ENCODE measurements at regions not wholly inside any gene's neighbourhood (a gene's known extent, or its start where the extent isn't known, plus 50 kb on each side); places are given as distances from the start of the nearest gene placed in this dataset.
"Not testable (repeated sequence)": the region's sequence is repeated elsewhere in the genome, so short reads cannot be mapped to it uniquely, and the experiment has no call there.

DNA sequence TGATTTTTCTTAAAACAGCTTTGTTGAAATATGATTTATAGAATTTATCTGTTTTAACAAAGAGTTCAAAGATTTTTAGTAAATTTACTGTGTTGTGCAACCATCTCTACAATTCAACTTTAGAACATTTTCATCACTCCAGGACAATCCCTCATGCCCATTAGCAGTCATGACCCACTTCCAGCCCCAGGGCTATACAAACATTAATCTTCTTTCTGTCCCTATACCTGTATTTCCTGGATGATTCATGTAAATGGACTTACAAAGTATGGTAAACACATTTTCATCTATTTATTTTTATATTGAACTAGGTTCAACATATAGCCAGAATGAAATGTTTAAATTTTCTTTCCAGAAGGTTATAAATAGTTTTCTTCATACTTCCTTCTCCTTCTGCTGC, 127.8 kb upstream of the CCDC180 start:
- DNase-seq (ENCODE audit: low read depth) = no peak

DNA sequence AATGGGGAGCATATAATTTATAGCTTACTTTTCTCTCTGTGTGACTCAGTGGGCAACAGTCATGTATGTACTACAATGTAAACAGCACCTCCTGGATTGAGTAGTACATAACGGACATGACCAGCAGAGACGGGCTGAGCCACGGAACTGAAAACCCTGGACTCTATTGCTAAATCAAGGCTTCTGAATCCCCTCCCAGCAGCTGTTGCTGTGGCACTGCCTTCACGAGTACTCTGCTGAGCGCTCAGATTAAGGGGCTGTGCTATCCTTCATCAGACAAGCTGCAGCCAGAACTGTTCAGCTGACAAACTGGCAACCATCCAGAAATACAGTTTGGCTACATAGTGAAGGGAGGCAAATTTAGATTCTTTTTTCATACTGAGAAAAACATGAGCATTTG, 131.3 kb upstream of the CCDC180 start:
- DNase-seq (ENCODE audit: low read depth) = peak; percentile 0

DNA sequence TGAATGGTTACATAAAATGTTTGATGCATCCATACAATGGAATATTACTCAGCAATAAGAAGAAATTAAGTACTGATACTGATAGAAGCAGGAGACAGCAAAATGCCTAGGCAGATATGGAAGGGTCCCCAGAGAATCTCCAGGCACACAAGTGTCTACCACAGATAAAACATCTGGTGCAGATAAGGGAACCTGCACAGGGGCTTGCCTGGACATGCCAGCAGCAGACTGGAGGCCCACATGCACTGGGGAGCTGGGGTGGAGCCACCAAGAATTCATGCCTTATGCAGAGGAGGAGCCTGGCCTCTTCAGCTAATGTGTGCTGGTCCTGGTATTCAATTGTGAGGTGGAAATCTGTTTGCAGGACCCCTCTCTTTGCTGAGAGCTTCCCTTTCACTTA, 129.2 kb upstream of the CTSV start:
- DNase-seq (ENCODE audit: low read depth) = not testable (repeated sequence)

DNA sequence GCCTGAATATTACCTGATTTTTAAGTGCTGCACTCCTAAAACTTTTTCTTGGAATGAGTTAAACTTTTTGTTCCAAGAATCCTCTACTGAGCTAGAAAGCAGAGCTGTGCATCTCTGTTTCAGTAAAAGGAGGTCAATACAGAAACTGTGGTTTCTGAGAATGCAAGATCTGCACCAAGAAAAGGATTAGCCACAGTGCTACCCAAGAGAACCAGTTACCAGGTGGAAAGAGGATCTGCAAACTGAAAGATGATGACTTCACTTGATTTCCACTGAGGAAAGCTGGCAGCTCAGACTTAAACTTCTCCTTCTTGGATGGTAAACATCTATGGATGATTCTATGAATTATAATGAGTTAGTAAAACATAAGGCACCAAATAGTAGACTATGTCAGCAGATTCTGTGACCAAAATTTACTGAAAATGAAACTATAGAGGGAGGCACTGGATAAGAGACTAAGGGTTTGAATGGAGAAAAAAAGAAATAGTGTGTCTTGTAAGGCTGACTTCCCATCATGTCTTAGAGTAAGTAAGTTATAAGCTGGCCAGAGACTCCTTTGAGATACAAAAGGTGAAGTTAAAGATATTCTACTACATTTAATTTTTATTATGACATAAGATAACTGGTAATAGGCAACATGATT, 127.7 kb upstream of the CTSV start:
- DNase-seq (ENCODE audit: low read depth) = not testable (repeated sequence)

DNA sequence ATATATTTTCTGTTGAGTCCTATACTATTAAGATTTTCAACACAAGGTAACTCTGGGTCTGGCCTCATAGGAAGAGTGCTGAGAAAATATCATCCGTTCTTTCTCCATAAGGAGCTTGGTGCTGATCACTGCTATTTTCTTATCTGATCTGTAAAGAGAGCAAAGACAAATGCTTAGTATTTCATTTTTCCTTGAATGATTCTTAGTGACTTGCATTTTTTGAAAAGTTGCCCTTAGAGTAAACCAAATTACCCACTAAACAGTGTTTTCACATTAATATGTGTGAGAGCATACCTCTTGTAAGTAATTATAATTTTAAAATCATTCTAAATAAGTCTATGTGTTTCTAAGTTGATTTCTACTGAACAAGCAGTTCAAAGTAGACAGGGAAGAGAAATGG, 121.3 kb upstream of the CTSV start:
- DNase-seq (ENCODE audit: low read depth) = no peak

DNA sequence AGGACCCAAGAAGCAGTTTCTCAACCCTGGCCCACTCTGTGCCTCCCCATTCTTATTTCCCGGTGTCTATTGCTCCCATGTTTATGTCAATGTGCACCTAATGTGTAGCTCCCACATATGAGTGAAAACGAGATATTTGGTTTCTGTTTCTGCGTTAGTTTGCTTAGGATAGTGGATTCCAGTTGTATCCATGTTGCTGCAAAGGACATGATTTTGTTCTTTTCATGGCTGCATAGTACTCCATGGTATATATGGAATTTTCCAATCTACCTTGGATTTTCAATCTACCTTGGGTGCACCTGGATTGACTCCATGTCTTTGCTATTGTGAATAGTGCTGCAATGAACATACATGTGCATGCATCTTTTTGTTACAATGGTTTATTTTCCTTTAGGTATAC, 119.8 kb upstream of the CTSV start:
- not testable (repeated sequence) for DNase-seq (ENCODE audit: low read depth)

DNA sequence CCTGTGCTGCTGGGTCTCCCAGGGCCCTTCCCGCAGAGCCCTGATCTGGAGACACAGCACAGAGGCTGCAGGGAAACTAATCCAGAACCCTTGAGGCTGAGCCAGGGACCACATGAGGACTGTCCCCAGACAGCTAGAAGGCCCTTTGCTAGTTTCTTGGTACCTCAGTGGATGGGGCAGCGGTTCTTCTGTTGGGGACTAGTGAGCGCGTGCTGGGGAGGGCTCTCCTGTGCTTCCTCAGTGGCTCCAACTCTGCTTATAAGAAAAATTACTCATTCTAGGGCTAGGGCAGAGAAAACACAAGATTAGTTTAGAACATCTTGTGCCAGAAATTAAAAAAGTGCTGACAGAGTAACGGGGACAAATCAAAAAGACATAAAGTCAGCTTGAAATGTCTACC, 116.5 kb upstream of the CTSV start:
- DNase-seq (ENCODE audit: low read depth) = not testable (repeated sequence)

DNA sequence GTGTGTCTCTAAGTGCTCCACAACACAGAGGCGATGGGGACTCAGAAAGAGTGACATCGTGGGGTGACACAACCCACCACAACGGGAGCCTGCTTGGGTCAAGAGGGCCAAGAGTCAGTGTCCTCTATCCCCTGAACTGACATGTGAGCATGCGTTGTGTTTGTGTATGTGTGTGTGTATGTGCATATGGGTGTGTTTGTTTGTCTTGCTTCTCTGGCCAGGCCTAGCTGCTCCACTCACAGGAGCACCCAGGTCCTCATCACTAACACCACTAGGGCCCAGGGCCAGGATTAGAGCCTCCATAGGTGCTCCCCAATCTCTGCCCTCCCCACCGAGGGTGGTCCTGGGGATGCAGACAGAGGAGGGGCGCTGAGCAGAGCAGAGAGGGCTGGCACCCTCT, 115.0 kb upstream of the CTSV start:
- no peak for DNase-seq (ENCODE audit: low read depth)

DNA sequence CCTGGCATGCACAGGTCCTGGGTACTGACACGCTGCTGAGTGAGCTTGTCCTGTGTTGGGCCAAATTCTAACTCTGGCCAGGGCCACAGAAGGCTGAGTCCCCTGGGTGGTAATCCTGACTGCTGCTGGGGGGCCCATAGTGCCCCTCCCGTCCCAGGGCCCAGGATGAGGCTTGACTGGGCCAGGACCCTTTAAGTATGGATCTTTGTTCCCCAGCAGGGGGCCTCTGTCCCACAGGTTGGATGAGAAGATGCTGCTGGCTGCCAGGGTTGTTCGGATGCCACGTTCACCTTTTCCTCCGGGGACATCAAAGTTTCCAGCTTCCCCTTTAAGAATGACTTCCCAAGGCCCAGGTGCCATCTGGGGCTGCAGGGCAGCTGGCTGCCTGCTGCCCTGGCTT, 114.2 kb upstream of the CTSV start:
- not testable (repeated sequence) for DNase-seq (ENCODE audit: low read depth)

DNA sequence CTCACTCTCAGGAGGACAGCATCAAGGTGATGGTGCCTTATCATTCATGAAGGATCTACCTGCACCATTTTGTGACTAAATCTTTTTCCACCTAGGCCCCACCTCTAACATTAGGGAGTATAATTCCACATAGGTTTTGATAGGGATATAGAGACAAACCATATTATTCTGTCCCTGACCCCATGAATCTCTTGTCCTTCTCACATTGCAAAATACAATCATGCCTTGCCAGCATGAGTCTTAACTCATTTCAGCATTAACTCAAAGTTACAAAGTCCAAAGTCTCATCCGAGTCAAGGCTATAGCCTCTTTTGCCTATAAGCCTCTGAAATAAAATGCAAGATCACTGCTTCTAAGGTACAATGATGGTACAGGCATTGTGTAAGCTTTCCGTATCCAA, 111.5 kb upstream of the CTSV start:
- DNase-seq (ENCODE audit: low read depth) = not testable (repeated sequence)

DNA sequence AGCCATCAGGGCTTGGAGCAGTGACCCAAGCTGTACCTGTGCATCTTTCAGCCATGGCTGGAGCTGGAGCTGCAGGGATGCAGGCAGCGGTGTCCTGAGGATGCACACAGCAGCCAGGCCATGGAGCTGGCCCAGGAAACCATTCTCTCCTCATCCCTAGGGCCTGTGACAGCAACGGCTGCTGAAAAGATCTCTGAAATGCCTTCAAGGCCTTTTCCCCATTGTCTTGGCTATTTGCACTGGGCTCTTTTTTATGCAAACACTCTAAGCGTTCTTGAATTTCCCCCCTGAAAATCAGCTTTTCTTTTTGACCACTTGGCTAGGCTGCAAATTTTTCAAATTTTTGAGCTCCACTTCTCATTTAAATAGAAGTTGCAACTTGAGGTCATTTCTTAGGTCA, 109.5 kb upstream of the CTSV start:
- not testable (repeated sequence) for DNase-seq (ENCODE audit: low read depth)

DNA sequence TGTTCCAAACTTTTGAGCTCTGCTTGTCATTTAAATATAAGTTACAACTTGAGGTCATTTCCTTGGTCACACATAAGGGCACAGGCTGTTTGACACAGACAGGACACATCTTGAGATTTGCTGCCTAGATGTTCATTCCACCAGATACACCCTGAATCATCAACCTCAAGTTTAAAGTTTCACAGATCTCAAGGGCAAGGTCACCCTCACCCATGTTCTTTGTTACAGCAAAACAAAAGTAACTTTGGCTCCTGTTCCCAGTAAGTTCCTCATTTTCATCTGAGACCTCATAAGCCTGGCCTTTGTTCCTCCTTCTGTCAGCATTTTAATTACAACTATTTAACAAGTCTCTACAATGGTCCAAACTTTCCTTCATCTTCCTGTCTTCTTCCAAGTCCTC, 106.7 kb upstream of the CTSV start:
- not testable (repeated sequence) for DNase-seq (ENCODE audit: low read depth)

DNA sequence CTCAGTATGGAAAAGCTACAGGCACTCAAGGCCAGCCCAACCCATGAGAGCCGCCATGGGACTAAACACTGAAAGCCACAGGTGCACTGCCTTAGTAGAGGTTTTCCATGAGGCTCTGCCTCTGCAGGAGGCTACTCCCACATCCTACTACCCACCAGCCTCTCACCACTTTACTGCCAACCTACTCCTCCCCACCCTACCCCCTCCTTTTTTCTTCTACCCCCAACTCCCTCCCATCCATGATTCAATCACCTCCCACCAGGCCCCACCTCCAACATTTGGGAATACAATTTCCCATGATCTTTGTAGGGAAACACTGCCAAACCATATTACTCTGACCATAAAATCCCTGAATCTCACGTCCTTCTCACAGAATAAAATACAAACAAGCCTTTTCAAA, 101.6 kb upstream of the CTSV start:
- DNase-seq (ENCODE audit: low read depth) = no peak

DNA sequence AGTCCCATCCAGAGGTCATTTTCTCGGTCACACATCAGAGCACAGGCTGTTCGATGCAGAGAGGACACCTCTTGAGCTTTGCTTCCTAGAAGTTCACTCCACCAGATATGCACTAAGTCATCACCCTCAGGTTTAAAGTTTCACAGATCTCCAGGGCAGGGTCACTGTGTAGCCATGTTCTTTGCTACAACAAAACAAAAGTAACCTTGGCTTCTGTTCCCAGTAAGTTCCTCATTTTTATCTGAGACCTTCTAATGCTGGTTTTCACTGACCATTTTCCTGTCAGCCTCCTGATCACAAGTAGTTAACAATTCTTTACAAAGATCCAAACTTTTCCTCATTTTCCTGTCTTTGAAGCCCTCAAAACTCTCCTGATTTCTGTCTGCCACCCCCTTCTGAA, 97.5 kb upstream of the CTSV start:
- DNase-seq (ENCODE audit: low read depth) = no peak

DNA sequence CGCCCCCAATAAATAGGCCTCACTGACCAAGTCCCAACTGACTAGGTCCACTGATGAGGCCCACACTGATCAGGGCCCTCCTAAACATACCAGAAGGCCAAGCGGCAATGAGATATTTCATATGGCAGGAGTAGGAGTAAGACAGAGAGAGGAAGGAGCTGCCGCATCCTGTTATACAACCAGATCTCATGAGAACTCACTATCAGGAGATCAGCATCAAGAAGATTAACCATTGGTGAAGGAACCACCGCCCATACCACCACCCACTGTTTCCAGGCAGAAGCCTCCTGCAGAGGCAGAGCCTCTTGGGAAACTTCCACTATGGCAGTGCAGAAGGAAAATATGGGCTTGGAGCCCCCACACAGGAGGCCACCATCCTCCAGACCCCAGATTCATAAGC, 95.0 kb upstream of the CTSV start:
- DNase-seq (ENCODE audit: low read depth) = not testable (repeated sequence)

DNA sequence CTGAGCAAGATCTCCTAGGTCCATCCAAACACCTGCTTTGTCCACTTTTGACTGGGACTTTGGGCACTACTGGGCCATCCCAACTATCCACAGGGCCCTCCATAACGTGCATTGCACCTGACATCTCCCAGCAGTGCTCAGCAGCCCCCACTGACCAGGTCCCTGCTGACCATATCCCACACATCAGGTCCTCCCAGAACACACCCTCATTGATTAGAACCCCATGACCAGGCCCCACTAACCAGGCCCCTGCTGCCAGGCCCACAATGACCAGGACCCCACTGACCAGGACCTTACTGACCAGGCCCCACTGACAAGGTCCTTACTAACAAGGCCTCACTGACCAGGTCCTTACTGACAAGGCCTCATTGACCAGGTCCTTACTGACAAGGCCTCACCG, 93.9 kb upstream of the CTSV start:
- no peak for DNase-seq (ENCODE audit: low read depth)

DNA sequence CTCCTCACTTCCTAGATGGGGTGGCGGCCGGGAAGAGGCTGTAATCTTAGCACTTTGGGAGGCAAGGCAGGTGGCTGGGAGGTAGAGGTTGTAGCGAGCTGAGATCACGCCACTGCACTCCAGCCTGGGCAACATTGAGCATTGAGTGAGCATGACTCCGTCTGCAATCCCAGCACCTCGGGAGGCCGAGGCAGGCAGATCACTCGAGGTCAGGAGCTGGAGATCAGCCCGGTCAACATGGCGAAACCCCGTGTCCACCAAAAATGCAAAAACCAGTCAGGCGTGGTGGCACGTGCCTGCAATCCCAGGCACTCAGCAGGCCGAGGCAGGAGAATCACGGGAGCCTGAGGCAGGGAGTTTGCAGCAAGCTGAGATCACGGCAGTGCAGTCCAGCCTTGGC, 91.9 kb upstream of the CTSV start:
- DNase-seq (ENCODE audit: low read depth) = not testable (repeated sequence)

DNA sequence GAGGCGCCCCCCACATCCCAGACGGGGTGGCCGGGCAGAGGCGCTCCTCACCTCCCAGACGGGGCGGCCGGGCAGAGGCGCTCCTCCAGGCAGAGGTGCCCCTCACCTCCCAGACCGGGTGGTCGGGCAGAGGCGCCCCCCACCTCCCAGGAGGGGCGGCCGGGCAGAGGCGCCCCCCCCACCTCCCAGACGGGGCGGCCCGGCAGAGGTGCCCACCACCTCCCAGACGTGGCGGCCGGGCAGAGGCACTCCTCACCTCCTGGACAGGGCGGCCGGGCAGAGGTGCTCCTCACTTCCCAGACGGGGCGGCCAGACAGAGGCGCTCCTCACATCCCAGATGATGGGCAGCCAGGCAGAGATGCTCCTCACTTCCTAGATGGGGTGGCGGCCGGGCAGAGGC, 91.4 kb upstream of the CTSV start:
- DNase-seq (ENCODE audit: low read depth) = not testable (repeated sequence)

DNA sequence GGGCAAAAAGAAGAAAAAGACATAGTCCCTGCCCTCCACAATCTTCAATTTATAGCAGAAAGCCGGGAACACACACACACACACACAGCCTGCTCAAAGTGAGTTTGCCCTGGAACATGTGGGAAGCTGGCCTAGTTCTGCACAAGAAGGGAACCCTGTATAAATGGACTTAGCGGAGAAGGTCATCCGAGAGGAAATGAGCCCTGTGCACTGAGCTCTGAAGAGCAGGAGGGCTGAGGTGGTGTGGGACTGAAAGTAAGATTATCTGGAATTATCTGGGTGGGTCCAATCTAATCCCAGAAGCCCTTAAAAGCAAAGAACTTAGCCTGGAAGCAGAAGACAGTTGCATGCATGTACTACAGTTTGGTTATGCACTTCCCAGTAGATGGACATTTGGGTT, 90.0 kb upstream of the CTSV start:
- no peak for DNase-seq (ENCODE audit: low read depth)

DNA sequence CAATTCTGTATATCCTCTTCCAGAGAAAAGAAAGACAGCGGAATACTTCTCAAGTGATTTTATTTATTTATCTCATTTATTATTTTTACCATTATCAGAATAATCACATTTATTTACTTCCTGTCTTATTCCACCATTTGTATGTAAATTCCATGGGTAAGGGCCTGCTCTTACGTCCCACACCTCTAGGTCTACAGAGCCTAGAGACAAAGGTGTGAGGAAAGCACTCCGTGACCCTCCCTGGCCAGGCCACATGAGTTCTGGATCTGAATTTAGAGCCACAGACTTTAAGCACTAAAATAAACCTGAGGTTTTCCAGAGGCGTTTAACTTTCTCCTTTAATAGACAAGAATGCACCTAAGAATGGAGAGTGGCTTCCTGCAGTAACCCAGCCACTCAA, 85.3 kb upstream of the CTSV start:
- DNase-seq (ENCODE audit: low read depth) = no peak

DNA sequence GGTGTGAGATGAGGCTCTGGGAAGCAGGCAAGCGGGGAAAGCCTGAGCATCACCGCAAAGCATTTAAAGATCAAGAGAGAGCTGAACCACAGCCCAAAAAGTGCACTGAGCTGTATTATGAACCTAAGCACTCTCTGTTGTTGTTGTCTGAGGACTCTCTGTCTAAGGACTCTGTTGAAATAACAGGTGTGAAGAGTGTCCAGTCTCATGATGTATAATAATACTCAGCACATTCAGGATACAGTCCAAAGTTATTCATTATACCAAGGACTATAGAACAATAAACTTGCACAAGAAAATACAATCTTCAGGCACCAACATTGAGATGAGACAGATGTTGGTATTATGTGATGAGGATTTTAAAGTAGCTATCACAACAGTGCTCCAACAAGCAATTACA, 71.8 kb upstream of the CTSV start:
- no peak for DNase-seq (ENCODE audit: low read depth)

DNA sequence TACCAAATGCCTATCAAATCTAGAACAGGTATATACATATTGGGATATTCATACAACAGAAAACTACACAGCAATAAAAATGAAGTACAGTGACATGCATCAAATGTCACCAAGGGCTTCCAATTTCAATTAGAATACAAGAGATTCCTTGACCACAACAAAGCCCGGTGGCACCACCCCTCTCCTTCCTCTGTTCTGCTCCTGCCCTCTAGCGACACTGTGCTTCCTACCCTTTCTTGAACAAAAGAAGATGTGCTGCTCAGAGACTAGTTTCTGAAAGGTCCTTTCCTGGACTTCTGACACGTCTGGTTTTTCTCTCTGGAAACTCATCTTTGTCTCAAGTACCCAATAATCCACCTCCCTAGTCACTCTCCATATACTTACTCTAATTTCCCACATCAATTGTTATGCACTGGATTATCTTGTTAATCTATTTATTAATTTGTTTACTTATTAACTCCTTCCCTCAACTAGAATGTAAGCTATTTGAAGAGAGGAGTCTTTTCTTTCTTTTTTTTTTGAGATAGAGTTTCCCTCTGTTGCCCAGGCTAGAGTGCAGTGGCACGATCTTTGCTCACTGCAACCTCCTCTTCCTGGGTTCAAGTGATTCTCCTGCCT, 70.4 kb upstream of the CTSV start:
- no peak for DNase-seq (ENCODE audit: low read depth)

DNA sequence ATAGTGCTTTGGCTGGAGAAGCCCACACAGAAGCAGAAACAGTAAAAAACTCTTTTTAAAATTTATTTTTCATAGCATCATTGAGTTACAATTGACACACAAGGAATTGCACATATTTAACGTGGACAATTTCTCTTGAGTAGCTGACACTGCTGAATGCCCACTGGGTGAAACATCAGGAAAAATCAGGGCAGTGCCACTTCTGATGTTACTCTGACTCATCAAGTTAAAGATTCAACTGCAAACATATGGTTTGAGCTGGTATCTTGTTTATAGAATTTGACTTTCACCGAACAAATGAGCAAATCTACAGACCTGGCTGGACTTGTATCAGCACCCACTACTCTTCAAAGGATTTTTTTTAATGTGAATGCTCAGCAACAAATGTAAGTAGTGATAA, 66.3 kb upstream of the CTSV start:
- not testable (repeated sequence) for DNase-seq (ENCODE audit: low read depth)
